ENCODE measurements at regions not wholly inside any gene's neighbourhood (a gene's known extent, or its start where the extent isn't known, plus 50 kb on each side); places are given as distances from the start of the nearest gene placed in this dataset.

DNA sequence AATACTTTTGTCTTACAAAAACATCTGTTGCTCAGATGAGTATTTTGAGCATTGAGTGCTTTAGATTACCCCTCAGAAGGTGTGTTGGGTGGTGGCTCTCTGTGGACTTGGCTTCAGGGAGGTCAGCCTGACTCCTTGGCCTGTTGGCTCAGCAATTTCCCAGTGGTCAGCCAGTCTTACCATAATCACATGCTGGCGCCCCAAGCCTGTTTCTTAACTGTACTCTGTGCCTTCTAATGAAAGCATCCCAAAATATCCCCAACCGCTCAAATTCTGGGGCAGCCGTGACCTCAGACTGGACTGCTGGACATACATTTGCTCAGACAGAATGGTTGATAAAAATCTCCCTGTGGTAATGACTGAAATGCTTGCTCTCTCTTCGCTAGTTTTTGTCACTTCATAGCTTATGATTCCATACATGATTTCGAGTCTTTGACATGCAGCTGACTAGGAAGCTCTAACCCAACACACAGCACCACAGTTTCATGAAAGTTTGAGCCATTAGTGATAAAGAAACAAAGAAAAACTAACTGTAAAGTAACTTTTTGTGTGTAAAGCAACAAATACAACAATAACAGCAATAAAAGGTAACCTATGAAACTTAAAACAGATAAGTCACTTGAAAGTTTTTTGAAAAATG lies 562.2 kb upstream of the MEF2C start:
- no peak for DNase-seq

DNA sequence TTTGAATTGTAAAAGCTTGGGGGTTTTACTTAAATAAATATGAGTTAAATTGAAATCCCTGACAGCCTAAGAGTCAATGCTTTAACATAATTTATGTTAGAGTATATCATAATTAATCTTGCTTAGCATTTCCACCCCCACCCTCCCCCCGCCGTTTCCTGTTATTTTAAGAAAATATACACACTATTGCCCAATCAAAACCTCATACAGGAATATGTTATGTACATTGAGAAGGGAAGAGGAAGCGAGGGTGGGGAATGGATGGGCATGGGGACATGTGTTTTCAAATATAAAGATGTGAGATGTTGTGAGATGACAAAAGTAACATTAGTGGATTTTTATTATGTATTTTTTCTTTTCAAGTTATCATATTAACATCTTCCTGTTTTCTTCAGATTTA lies 561.1 kb upstream of the MEF2C start:
- no peak for DNase-seq

DNA sequence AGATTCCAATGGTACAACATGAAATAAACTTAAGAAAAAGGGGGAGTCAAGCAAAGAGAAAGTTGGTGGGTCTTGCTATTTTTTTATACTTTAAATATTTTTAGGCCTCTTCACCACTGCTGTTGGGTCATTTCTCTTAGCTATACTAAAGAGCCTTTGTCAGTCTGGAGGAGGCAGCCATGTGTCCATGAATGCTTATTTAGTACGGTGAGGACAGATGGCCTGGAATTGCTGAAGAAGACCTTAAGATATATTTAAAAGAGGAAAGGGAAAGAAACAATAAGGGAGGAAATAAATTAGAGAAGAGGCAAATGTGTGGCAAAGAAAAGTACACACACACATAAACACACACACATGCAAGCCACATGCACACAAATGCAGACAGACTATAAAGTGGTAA lies 560.5 kb upstream of the MEF2C start:
- DNase-seq: no peak

DNA sequence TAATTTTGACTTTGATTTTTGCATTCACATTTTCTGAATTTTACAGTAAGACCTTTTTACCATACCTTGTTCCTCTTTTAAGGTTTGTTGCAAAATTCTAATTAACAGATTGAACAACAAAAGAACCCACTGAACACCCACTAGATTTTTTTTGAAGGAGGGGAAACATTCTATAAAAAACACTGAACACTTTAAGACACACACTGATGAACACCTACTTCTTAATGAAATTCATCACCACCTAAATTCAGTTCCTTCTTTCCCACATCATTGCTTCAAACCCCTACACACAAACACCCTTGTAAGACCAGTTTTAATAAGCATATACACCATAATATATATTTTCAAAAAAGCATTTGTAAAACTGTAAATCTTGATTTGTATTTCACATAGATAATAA lies 559.0 kb upstream of the MEF2C start:
- DNase-seq: no peak

DNA sequence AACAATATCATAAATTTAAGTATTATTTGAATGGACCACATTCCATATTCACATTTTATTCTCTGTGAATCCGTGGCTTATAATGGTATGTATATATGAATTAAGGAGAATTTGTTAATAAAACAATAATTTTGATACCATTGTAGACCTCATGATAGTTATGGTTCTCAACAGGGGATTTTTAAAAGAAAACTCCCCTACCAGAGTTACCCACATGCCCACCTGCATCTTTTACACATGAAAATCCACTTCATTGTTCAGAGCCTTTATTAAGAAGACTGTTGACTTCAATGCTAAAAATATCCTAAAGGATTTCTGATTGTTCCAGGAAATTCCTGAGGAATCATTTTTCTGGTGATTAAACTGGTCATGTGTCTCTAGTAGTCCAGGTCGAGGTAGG lies 557.7 kb upstream of the MEF2C start:
- no peak for DNase-seq

DNA sequence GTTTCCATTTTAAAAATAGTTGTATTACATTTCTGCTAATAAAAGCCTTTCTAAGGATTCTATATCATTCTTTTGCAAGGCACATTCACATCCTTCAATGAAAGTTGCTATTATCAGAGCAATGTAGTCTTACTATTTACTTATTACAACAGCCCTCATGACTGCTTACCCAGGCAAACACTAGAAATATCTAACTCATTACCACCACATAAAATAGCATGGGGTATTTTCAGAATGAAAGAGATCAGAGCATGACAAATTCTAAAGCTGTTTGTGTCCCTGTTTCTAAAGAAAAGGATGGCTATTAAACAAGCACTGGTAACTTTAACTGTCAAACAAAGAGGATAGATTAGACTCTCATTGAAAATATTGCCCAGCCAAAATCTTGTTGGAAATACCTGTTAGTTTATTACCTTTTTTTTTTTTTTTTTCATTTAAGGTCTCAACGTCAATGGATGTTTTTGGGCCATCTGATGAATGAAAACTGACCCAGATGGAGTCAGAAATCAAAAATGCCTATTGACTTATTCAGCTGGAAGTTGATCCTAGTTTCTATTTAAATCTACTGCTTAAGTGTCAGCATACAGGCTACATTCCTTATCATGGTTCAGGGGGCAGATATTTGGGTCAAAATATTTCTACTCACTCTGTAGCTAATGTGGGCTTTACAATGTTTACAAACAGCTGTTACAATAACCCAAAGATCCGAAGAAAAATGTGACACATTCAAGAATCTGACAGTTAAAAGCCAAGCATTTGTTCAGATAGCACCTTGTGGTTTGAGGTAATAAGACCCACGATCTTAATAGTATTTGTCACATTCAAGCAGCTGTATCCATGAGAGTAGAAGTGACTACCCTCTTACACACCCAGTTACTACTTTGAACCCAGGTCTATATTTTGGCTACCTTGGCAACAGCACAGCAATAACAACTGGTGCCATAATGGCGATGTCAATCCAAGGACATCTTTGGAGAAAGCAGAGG lies 554.8 kb upstream of the MEF2C start:
- peak; percentile 43 for DNase-seq

DNA sequence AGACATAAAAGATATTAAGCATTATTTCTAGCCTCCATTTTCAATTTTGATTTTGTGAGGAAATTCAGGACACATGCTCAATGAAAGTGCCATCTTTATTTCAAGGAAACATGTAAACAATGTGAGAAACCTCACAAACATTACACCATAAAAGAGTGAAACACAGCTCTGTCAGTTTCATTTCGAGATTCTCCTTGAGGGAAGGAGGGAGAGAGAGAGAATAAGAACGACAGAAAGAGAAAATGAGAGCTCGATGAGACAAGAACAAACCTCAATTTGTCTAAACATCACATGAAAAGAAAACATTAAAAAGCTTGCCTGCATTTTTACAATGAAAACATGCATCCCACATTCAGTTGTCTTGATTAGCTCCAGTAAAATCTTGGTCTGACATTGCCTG lies 553.5 kb upstream of the MEF2C start:
- no peak for DNase-seq

DNA sequence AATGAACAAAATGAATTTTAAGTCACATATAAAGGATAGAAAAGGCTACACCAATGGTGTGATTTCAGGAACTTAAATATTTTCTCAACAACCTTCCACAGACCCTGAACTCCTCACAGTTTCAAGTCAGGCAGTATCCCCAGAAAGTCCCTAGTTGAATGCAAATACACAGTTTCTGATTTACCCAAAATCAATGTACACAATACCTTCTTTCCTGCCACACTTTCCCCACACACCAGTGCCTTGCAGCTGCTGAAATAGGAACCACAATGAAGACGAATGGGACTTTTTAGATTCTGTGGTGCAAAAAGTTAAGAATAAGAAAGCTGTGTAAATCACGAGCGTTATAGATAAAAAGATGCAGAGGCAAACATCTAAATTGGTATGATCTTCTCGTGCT lies 552.4 kb upstream of the MEF2C start:
- no peak for DNase-seq

DNA sequence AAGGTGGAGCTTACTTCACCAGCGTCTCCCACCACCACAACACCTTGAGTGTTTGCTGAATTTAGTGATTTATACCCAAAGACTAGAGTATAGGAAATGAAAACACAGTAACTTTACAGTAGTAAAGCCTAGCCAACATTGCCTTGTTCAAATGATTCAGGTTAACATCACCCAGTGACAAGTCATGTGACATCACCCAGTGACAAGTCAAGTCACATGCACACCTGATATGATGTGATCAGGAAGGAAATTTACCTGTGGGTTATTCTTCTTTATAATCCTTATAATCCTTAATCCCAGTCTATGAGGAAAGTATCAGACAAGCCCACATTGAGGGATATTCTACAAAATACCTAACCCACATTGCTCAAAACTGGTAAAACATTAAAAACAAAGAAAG lies 545.6 kb upstream of the MEF2C start:
- no peak for DNase-seq

DNA sequence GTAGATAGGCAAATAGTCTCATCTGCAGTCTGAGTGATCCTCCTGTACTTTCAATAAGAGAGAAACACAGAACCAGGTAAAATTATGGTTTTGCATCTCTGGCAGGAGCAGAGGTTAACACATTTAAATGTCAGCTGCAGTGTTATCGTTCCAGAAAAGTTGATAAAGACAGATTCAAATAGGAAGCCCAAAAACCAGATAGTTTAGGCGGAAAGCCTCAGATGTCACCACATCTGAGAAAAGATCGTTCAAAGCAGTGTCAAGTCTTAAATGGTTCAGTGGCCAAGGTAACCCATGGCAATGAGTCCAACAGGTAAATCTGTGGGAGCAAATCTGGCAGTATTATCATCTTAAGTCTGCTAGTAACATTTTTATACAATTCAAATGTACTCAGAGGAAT lies 542.1 kb upstream of the MEF2C start:
- no peak for DNase-seq

DNA sequence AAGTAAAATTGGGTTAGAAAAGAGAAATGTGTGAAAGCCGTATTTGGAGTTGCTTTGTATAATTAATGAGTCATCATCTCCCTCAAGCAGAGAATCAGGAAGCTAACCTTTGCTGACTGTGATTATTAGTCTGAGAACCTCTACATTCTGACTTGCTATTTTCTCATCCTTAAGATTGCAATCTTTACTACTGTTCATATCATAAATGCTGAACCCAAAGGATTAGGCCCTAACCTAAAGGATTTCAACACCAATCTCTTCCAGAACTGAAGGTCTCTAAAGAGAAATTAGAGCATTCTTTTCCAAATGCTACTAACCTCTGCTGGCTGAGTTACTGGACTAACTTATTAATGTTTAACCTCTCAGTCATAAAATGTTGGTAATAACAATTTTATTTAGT lies 538.1 kb upstream of the MEF2C start:
- DNase-seq: peak; percentile 69

DNA sequence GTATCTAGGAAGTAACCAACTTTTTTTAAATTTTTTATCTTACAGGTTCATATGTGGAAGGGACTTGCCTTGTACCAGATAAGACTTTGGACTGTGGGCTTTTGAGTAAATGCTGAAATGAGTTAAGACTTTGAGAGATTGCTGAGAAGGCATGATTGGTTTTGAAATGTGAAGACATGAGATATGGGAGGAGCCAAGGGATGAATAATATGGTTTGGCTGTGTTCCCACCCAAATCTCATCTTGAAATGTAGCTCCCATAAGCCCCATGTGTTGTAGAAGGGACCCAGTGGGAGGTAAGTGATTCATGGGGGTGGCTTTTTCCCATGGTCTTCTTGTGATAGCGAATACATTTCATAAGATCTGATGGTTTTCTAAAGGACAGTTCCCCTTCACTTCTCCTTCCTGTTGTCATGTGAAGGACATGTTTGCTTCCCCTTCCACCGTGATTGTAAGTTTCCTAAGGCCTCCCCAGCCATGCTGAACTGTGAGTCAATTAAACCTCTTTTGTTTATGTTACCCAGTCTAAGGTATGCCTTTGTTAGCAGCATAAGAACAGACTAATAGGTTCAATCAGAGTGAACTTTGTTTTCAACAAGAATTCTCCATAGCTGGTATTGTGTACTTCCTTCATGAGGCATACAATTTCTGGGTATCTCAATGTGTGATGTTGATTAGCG lies 535.6 kb upstream of the MEF2C start:
- DNase-seq: peak; percentile 40

DNA sequence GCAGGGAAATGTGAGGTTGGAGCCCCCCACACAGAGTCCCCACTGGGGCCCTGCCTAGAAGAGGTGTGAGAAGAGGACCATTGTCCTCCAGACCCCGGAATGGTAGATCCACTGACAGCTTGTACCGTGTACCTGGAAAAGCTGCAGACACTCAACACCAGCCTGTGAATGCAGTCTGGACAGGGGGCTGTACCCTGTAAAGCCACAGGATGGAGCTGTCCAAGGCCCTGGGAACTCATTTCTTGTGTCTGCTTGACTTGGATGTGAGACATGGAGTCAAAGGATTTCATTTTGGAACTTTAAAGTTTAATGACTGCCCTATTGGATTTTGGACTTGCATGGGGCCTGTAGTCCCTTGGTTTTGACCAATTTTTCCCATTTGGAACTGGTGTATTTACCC lies 535.0 kb upstream of the MEF2C start:
- no peak for DNase-seq

DNA sequence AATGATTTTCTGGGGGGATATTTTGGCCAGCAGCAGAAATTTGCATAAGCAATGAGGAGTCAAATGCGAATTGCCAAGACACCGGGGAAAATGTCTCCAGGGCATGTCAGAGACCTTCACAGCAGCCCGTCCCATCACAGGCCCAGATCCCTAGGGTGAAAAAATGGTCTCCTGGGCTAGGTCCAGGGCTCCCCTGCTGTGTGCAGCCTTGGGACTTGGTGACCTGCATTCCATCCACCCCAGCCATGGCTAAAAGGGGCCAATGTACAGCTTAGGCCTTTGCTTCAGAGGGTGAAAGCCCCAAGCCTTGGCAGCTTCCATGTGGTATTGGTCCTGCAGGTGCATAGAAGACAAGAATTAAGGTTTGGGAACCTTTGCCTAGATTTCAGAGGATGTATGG lies 534.5 kb upstream of the MEF2C start:
- no peak for DNase-seq

DNA sequence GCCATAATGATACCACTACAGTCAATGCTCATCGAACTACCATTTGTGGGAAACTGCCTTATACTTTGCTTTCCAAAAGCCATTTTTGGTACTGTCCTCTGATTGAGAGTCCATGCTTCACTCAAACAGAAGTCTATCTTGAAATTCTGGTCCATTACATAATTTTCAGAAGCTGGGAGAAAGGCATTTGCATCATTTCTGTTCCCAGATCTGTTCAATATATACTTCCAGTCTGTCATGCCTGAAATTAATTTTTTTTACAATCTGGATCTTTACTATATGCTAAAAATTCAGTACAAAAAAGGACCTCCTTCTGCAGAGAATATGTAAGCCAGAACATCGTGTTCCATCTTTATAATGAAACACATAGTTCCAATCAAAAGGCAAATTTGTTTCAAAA lies 528.9 kb upstream of the MEF2C start:
- no peak for DNase-seq

DNA sequence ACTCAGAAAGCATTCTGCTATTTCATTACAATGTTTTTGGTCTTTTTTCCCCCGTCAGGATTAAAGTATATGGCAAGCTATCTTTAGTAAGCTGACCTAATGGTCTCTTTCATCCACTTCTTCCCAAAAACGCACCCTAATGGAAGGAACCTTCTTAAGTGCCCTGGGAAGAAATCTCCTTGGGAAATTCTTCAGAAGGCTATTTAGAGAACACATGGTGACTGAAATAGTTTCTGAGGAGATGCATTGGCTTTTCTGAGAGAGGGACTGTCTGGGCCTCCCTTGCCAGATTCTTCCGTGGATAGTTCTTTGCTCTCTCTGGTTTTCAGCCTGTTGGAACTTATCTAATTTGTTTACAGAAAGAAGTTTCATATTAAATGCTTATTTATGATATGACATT lies 524.1 kb upstream of the MEF2C start:
- DNase-seq: no peak

DNA sequence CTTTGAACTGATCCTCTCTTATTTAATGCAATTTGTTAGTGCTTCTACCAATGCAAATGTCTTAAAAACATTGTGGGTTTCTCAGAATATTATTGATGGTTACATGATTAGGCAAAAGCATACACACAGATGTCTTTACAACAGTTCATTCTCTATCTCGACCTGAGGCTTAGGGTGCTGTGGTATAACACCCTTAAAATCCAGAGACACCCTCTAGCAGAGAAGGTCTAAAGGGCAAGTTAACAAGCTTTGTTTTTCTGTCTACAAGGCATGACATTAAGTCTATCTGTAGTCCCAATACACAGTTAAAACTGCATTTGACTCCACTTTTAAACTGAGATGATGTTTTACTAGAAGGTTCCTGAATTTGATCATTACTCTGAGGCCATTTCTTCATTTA lies 518.7 kb upstream of the MEF2C start:
- DNase-seq: no peak

DNA sequence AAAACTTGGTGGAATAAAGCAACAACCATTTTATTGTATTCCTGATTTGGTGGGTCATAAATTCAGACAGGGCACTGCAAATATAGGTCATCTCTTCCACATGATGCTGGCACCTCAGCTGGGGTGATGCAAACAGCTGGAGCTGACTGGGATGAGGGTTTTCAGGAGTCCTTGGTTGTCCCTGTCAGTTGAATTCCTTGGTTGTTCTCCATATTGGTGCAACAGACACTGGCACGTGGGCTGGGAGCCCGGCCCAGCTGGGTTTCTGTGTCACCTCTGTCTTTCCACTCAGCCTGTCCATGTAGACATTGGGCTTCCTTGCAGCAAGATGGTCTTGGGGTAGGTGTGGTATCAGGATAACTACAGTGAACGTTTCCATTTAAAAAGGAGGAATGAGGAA lies 518.0 kb upstream of the MEF2C start:
- DNase-seq: no peak

DNA sequence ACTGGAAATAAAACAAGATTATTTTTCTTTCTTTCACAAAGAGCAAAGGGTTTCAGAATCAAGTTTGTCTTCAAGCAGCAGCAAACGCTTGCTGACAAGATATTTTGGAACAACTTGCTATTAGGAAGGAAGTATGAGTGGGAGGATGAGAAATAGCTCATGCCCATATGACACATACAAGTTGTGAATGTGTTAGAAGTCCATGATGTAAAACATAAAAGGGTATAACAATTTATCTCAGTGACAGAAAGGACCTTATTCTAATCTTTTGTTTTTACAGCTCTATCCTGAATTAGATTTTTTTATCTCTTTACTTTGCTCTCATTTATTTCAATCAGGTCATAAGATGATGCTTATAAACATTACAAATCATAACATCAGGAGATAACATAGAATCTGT lies 516.6 kb upstream of the MEF2C start:
- peak; percentile 29 for DNase-seq

DNA sequence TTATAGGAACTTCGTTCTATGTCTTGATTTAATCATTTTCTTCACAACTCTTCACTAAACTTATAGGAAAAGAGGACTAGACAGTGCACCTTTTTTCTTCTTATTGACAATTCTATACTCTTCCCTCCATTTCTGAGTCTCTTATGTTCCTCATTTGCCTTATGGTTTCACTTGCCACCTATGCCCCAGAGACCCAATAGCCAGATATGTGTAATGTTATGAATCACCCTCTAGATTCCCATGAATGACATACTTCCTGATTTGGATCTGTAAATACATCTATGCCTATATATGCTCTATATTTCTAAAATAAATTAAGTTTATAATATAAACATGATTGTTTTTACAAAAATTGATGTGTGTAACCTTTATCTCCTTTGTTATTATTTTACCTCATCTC lies 514.1 kb upstream of the MEF2C start:
- peak; percentile 22 for DNase-seq

DNA sequence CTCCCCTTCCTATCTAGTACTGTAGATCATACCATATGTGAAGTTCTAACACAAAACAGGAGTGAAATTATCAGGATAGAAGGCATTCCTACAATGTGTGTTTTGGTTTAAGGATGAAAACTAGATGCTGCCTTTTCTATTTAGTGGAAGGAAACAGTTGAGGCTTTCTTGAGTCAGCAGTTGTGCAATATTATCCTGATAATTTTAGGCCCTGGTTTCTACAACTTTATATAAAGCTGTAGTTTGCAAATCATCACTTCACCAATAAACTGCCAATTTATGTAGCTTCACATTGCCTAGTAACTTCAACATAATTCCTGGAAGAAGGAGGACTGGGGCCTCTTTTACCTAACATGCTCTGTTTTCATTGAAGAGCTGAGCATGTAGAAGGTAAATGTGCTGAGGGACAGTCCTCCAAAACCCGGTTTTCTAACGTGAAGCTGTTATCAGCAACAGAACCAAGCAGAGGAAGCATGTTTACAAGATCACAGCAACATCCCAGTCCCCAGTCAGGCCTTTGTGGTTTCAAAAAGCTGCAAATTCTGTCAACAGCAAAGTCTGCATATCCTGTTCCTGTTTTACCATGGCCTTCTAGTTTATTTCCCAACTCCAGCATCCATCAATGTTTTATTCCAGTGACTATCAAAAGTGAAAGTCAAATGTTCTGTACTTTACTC lies 513.4 kb upstream of the MEF2C start:
- DNase-seq: peak; percentile 58

DNA sequence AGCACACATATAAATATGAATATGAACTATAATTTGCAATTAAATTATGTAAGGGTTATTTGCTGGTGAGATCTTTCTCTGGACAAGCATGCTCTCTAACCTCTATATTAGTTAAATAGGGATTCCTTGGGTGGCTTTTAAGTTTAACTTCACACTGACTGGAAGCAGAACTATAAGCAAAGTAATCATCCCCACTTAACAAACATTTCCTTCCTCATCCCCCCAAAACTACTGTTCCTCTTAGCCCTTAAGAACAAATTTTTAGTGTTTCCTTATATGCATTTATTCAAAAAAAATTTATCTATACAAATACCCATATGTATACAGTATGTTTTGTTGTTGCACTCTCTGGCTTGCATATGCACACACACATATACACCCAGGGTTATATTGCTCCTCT lies 512.1 kb upstream of the MEF2C start:
- DNase-seq: no peak

DNA sequence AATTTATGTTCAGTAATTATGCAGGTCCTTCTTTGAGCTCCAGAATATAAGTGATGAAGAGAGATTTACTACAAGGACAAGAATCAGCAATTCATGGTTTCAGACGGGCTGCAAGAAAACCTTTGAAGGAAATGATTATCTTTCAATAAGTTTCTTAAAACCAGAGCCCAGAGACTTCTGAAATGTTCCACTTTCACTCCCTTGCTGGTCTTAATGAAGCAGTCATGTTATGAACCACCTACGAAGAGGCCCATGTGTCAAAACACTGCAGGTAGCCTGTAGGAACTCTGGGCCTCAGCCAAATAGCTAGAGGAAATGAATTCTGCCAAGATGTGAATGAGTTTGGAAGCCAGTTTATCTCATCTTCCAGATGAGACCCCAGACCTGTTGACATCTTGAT lies 505.9 kb upstream of the MEF2C start:
- DNase-seq: no peak
